Stimulated activated CD8-positive, alpha-beta memory T cell treated with anti-CD3 and anti-CD28 coated beads, Interleukin-12 subunit alpha, Interleukin-12 subunit beta, amount 100 ng/mL, for 4 hours (primary cell): ENCODE measurements at regions not wholly inside any gene's neighbourhood (a gene's known extent, or its start where the extent isn't known, plus 50 kb on each side); places are given as distances from the start of the nearest gene placed in this dataset.

ENCODE experiments used
- DNase-seq: peaks from one replicate; pipeline ENCODE4 v3.0.0-alpha.2; 2020; ENCODE audit warnings: low read depth

- no peak for DNase-seq
These were observed 733.9 kb upstream of the ACVR2A start for GRCh38 chr2:147110962-147111361.

- no peak for DNase-seq
These were observed 734.5 kb upstream of the ACVR2A start for GRCh38 chr2:147110317-147110716.

DNA sequence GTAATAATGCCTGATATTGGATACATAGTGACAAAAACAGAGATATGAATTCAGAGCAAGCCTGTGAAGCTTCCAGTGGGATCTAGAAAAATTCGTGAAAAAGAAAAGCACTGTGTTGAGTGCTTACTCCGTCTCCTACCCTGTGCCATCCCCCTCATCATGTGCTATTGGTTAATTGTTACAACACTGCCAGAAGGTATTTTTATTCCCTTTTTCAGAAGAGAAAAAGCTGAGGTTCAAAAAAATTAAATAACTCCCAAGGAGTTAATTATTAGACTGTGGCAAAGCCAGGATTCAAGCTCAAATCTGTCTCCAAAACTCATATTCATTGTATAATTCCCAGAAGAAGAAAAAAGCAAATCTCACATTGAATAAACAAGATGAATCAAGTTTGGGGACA is 735.5 kb upstream of the ACVR2A start:
- DNase-seq: no peak

DNA sequence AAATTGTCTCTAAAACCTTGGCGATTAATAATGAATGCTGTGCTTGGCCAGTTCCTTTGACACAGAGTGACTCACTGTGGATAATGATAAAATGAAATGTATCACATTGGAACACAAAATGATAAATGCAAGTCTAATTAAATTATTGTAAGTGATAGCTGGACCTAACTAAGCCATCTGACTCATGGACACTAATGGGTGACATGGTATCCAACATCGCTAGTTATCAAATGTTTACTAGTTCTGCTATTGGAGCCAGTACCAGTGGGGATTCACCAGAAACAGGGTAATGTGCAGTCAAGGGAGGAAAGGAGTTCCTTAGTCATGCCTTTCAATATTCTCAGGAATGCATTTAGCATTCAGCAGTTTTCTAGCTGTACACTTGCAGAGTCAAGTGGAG is 736.3 kb upstream of the ACVR2A start:
- DNase-seq: no peak

DNA sequence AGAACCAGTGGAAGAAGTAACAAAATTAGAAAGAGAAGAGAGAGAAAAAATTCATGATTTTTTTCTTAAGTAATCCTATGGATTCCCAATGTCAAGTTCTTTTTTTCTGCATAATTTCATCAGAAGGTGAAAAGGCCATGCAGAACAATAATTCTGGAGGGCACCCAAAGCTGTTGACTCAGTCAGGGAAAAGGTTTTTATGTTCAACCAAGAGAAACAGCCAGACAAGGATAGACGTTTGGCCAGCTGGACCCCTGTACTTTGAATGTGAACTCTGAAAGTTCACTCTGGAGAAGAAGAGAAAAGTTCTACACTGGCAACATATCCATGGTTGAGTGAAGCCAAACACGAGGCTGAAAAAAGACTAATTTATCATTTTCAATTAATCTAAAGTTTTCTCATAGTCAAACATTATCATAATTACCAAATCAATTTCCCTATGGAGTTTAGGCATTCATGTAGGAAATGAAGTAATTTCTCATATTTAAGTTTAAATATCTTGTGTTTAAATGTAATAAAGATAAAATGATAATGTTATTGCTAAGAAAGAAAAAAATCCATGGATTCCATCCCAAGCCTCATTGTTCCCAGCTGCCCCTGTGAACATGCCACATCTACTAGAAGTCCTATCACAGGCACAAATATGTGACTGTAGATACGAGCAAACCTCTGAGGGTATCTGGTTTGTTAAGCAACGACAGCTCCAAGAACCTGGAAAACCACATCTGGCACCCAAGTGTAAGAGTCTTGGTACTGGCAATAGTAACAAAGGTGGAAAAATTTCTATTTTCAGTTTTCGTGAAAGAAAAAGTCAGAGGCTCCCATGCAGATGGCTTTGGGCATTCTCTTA is 742.7 kb upstream of the ACVR2A start:
- DNase-seq: no peak

DNA sequence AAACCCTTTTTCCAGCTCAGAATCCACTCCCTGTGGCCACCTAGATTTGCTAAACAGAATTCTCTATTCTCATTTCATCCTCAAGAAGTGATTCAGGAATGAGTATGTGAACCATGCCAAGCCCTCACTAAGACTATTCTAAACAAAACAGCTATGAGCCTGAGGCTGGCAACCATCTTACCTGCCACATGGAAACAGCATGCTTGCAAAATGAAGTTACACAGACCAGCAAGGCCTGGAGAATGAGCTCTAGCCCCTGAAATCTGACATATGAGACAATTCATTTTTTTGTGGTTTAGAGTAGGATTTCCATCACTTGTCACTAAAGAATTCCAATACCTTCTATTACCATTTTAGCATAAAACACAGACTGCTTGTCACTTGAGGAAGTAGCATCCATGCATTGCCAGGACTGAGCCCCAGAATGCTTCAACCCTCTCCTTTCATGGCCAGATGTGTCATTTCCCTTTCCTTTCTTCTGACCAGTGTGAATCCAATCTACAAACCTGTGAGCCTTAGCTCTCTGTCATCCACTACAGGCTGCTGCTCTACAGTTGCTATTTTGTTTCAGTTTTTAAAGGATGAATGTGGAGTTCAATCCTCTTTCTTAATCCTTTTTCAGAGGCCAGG is 744.3 kb upstream of the ACVR2A start:
- no peak for DNase-seq

DNA sequence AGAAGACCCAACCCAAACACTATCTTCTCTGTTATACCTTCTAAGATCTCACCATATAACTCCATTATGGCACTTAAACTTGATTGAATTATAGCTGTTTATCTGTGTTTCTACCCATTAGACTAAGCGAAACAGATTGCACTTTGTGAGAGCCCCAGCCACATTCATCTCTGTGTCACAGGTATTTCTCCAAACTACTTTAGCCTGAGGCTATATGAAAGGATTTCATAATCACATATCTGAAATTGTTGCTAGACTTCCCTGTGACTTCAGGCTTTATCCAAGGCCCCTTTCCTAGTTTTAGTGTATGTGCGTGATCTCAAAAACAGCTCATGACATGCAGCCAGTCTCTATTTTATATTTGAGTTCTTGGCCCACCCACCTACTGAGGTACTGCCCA is 745.0 kb upstream of the ACVR2A start:
- DNase-seq: no peak

GRCh38 chr2:147098940-147099339 is 745.9 kb upstream of the ACVR2A start:
- DNase-seq: no peak

- DNase-seq: no peak
These were observed 747.1 kb upstream of the ACVR2A start for GRCh38 chr2:147097747-147098146.

GRCh38 chr2:147096671-147097070 is 748.2 kb upstream of the ACVR2A start:
- DNase-seq: no peak

DNA sequence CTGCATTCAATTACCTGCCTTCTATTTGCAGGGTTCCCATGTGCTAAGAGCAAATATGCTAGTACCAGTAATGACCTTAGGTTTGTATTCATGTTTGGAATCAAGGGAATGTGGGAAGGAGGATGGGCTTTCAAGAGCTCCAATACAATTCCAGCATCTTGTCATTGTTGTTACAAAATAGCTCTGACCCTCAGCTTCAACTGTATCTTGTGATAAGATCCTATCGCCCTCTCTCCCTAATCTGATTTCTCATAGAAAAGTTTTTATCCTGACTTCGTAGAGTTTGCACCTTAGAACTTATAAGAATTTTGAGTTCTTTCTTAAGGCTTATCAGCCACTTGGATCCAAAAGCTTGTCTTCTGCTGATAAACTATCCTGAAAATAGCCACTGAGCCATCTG is 749.5 kb upstream of the ACVR2A start:
- DNase-seq: no peak

DNA sequence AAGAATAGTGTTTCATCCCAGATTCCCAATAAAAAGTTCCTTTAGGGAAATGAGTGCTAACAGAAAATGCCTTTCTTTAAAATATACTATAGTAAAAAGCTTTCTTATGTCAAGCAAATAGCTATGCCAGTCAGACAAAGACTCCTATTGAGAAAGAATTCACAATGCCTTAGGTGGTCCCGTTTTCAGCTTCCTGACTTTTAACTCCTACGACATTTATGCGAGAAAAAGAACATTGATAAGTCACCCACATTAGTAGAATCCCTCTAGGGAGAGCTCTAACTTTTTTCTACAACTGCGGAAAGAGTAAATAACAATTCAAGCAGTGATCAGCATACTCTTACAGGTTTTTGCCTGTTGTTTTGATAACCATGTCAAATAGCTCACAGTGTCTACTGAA is 750.8 kb upstream of the ACVR2A start:
- DNase-seq: no peak

DNA sequence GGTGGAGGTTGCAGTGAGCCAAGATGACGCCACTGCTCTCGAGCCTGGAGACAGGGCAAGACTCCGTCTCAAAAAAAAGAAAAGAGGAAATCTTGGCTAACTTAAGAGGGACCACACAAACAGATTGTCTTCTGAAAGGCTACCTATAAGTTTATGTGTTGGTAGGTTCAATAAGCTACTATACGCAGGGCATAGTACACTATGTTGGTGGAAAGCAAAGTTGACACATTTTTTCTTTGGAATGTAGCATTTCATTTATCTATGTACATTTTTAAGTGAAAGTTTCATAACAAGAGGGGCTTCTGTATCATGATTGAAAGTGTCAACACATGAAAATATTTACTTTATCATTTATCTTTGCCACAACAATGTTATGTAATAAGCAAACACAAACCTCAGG is 752.6 kb upstream of the ACVR2A start:
- no peak for DNase-seq

GRCh38 chr2:147091448-147091847 is 753.4 kb upstream of the ACVR2A start:
- no peak for DNase-seq

GRCh38 chr2:147088871-147089270 is 756.0 kb upstream of the ACVR2A start:
- no peak for DNase-seq

- DNase-seq: no peak
These were observed 758.1 kb upstream of the ACVR2A start for GRCh38 chr2:147086715-147087114.

DNA sequence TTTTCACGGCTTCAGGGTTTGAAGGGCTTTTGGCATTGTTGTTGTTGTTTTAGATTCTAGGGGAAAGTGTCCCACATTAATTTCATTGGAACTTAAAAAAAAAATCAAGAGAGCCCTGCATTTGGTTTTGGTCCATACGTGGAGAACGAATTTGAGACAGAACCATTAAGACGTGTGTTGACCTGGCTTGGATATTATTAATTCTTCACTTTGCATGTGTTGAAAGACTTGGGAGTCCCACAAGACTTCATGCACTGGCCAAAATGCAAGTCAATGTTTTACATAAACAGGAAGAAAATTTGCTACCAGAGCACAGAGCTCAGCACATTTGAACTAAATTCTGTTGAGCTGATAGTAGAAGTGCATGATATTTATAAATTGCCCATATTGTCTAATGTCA is 761.2 kb upstream of the ACVR2A start:
- no peak for DNase-seq

DNA sequence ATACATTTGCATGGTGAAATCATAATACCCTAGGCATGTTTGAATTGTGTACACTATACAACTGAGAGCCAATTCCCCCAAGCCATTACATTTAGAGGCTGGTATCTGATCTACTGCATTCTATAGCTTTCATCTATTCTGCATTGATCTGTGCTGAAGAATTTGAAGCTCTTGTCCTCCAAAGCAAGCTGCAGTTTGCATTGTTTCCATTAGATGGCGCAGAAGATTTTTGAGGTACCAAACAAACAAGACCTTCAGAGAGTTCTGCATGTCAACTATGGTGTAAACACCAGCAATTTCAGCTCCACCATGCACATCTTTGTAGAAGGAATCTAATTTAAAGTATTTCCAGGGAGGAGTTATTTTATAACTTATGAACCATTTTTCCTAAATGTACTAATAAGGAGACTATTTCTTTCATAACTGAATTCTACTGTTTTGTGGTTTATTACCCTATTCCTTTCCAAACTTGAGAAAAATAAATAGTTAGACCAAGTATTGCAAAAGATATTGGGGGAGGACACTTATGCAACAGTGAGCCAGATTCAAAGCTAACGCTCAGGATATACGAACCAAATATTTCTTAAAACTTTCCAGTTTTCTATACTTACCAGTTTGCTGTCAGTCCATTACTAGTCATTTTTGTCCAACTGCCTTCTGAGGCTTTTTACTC is 761.8 kb upstream of the ACVR2A start:
- no peak for DNase-seq

GRCh38 chr2:147081831-147082230 is 763.0 kb upstream of the ACVR2A start:
- DNase-seq: no peak

GRCh38 chr2:147076634-147077033 is 768.2 kb upstream of the ACVR2A start:
- DNase-seq: no peak

- no peak for DNase-seq
These were observed 776.8 kb upstream of the ACVR2A start for GRCh38 chr2:147068071-147068470.

GRCh38 chr2:147067136-147067535 is 777.7 kb upstream of the ACVR2A start:
- no peak for DNase-seq

GRCh38 chr2:147062073-147062472 is 782.8 kb upstream of the ACVR2A start:
- no peak for DNase-seq
